HG03280 (cell line): ENCODE measurements at regions not wholly inside any gene's neighbourhood (a gene's known extent, or its start where the extent isn't known, plus 50 kb on each side); places are given as distances from the start of the nearest gene placed in this dataset.
"Not testable (repeated sequence)": the region's sequence is repeated elsewhere in the genome, so short reads cannot be mapped to it uniquely, and the experiment has no call there.

ENCODE experiments used
- ATAC-seq: cut with Tn5 transposase; IDR thresholded peaks from one replicate; pipeline ENCODE4 v1.9.1; 2021; ENCODE audit warnings: mild to moderate bottlenecking, moderate library complexity; ENCODE audit not compliant: unreplicated experiment

- no peak for ATAC-seq
Observed at GRCh38 chr18:44568342-44568741, 112.3 kb upstream of the SETBP1 start.

DNA sequence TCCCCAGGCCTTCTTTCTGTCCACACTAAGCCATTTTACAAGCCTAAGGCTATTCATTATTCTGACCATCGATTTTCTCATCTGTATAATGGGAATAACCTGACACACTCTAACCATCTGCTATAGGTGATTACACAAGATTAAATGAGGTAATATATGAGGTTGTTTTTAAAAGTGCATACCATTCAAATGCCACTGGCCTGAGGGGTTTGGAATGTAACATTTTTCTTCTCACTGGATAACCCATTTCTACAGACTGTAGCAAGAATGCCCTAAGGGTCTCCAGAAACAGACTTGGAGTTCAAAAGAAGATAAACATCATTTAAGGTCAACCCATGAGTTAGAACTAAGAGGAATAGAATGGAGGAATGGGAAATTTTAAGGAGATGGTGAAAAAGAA lies 111.7 kb upstream of the SETBP1 start:
- ATAC-seq: no peak

- no peak for ATAC-seq
Observed at GRCh38 chr18:44569391-44570055, 111.2 kb upstream of the SETBP1 start.

DNA sequence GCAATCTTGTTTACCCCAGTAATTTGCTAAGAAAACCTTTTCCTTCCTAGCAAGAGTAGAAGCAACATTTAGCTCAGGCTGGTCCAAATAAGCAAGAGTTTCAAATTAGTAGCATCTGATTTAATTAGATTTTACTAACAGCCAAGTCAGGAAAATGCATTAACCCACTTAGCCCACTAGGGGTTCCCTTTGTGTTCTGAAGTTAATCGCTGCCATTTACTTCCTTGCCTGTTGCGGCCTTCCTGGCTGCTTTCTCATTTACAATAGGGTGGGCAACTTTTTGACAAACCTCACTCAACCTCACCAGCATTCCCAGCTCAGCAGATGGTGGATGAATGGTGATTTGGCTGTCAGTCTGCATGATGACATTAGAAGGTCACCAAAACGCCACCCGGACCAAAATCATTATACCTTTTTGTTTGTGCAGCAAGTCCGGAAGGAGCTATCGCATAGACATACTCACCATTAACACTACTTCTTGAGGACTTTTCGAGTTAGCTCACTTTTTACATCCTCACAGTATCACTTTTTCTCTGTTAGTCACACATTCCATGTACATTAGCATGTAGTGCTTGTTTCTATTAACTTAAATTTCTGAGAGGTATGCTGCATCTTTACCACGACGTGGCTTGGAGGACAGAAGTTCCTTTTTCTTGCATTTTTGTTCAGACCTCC lies 101.5 kb upstream of the SETBP1 start:
- ATAC-seq: no peak

DNA sequence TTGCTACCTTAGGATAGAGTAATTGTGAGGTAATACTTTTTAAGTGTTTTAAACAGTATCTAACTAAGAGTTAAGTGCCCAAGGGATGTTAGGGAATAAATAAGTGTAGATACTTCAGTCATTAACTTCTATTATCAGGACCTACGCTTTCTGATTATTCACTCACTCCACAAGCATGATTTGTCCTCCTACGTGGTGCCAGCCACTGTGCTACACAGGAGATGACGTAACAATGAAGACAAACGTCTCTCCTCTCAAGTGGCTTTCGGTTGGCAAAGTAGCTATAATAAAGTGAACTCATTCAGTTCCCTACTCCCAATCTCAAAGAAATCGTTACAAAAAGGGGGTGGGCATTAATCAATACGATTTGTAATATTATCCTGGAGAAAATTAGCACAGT lies 100.9 kb upstream of the SETBP1 start:
- ATAC-seq: no peak

- ATAC-seq: no peak
Observed at GRCh38 chr18:44580159-44580558, 100.5 kb upstream of the SETBP1 start.

GRCh38 chr18:44580782-44581181 lies 99.9 kb upstream of the SETBP1 start:
- not testable (repeated sequence) for ATAC-seq

GRCh38 chr18:44582456-44582855 lies 98.2 kb upstream of the SETBP1 start:
- no peak for ATAC-seq

GRCh38 chr18:44584900-44585299 lies 95.8 kb upstream of the SETBP1 start:
- no peak for ATAC-seq

GRCh38 chr18:44586782-44587524 lies 93.7 kb upstream of the SETBP1 start:
- ATAC-seq: no peak

- no peak for ATAC-seq
Observed at GRCh38 chr18:44588508-44588907, 92.2 kb upstream of the SETBP1 start.

GRCh38 chr18:44589693-44590355 lies 90.9 kb upstream of the SETBP1 start:
- ATAC-seq: no peak

DNA sequence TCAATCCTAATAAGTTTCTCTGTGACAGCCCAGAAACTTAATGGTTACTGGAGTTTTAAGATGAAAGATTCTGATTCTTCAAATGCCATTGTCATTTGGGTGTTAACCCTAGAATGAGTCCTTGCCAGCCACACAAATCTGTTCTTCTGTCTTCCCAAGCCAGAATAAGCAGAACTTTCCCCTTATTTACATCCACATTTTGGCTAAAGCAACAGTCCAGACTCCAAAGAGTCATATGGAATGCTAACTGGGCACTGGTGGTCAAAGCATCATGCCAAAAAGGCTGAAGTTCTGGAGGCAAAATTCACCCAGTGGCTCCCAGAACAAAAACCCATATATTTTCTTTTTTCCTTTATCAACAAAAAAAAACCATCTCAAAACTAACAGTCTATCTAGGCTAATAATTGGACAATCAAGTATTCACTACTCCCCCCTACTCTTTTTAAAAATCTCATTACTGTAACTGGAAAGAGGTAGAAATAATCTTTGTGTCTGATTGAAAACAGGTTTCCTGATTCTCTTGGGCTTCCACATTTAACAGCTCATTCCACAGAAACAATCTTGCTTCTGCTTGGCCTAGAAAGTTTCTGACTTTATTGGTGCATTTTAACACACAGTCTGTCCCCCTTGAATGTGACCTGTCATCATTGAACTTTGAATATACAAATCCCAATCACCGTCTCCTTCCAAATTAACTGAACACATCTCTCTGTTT lies 89.6 kb upstream of the SETBP1 start:
- ATAC-seq: no peak

DNA sequence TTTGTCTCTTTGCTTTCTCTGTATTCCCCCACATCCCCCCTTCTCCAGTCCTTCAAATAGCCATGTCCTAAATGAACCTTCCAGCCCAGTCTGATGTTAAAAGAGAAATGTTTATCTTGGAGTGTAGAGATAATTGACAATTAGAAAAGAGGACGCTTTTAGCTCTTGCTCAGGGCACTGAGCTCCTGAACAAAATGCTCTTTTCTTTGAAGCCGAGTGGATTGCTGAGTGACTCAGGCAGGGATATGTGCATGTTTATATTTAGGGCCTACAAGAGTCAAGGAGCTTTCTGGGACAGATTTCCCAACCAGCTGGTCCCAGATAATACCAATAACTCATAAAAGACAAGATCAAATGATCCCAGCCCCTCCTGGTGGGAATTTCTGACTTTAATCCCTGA lies 88.0 kb upstream of the SETBP1 start:
- no peak for ATAC-seq

GRCh38 chr18:44594799-44595467 lies 85.8 kb upstream of the SETBP1 start:
- ATAC-seq: no peak

DNA sequence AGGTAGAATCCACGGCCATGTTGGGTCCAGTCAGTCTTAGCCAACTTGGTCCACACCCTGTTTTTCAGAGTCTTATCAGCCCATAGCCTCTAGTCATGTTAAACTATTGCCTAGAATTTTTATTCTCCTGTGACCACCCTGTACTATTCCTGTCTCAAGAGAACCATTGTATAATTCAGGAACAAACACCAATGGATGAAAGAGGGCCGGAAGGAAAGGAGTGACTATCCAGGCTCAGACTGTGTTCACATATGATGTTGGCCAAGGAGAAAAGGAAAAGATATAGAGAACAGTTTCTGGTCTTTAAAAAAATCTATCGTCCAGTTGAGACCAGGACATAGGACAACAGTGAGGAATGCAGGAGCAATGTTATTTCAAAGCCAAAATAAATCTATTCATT lies 82.9 kb upstream of the SETBP1 start:
- ATAC-seq: no peak

GRCh38 chr18:44598514-44598913 lies 82.2 kb upstream of the SETBP1 start:
- ATAC-seq: no peak

GRCh38 chr18:44599412-44599811 lies 81.3 kb upstream of the SETBP1 start:
- ATAC-seq: no peak

GRCh38 chr18:44601447-44601846 lies 79.2 kb upstream of the SETBP1 start:
- no peak for ATAC-seq

DNA sequence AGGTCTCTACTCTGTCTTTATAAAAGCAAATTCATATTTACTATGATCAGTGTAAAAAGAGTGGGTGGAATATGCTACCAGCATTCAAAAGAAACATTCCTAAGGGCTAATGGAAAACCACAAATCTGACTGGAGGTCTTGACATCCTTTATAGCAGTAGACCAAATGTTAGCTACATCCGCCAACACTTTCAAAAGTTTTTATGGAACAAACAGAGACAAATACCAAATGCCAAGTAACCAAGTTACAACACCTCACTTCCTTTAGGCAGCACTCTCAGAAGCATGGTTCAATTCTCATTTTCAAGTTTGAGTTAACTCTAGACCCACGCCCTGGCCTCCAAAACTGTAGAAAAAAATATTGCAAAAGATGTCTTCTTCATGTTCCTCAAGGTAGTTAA lies 78.3 kb upstream of the SETBP1 start:
- ATAC-seq: no peak
